ENCODE measurements at regions not wholly inside any gene's neighbourhood (a gene's known extent, or its start where the extent isn't known, plus 50 kb on each side); places are given as distances from the start of the nearest gene placed in this dataset.

- CTCF ChIA-PET = no interaction called here
- DNase-seq (ENCODE audit: low read depth, low spot score) (no peak), ATAC-seq (no peak)
- H3K27ac ChIP-seq (ENCODE audit: low read length) = no peak overlapping the region
- TF ChIP-seq TCF7L2 (IDR thresholded peaks at IDR 0.05; ENCODE audit: low read depth, low read length) = no peak
- no peak for TF ChIP-seq CTCF (IDR thresholded peaks at IDR 0.05)
- no peak for TF ChIP-seq SIN3A (IDR thresholded peaks at IDR 0.05; ENCODE audit: borderline replicate concordance, insufficient read depth, low read depth, low read length)
- no peak for TF ChIP-seq REST (IDR thresholded peaks at IDR 0.05; ENCODE audit: insufficient read depth in 1 of 2, low read depth in 2 of 2, low read length in 1 of 2)
- no TSS peak for BruUV-seq (replicated peaks)
- H3K36me3 ChIP-seq (ENCODE audit: control insufficient read depth, insufficient read depth, low read length) = no peaks in the 10 kb centered on the region
- no peaks in the 10 kb centered on the region for H3K9me3 ChIP-seq (ENCODE audit: control insufficient read depth, insufficient read depth, low read depth, low read length)
- no peaks in the 10 kb centered on the region for H3K27me3 ChIP-seq (ENCODE audit: control insufficient read depth, insufficient read depth, low read length)
- H3K4me3 ChIP-seq (ENCODE audit: low read depth in 2 of 2, low read length in 2 of 2) = no peak overlapping the region
- POLR2A ChIA-PET = no interaction called here
- in situ Hi-C loops (cut with HindIII; ENCODE audit: low pct_unique_long_range_greater_than_20kb, low sequenced_read_pairs) (no loop called here), intact Hi-C loops (cut with micrococcal nuclease; ENCODE audit: unreplicated experiment) (no loop called here)
- H3K4me1 ChIP-seq (ENCODE audit: control insufficient read depth, insufficient read depth, low read length) = no peaks in the 10 kb centered on the region
Observed at GRCh38 chr20:24805456-24806238, 143.4 kb upstream of the CST7 start.

GRCh38 chr20:24806705-24807676, 142.1 kb upstream of the CST7 start:
- ATAC-seq (no peak), DNase-seq (ENCODE audit: low read depth, low spot score) (no peak)
- Histone ChIP-seq H3K4me1 (ENCODE audit: control insufficient read depth, insufficient read depth, low read length) (no peaks in the 10 kb centered on the region), H3K9me3 (ENCODE audit: control insufficient read depth, insufficient read depth, low read depth, low read length) (no peaks in the 10 kb centered on the region), H3K36me3 (ENCODE audit: control insufficient read depth, insufficient read depth, low read length) (no peaks in the 10 kb centered on the region), H3K27me3 (ENCODE audit: control insufficient read depth, insufficient read depth, low read length) (no peaks in the 10 kb centered on the region), H3K4me3 (ENCODE audit: low read depth in 2 of 2, low read length in 2 of 2) (no peak overlapping the region), H3K27ac (ENCODE audit: low read length) (no peak overlapping the region)
- ChIA-PET POLR2A (no interaction called here), CTCF (no interaction called here)
- BruUV-seq (replicated peaks) = no TSS peak
- TF ChIP-seq POLR2AphosphoS5 (IDR thresholded peaks at IDR 0.05; ENCODE audit: low read depth, low read length) (no peak), SIN3A (IDR thresholded peaks at IDR 0.05; ENCODE audit: borderline replicate concordance, insufficient read depth, low read depth, low read length) (no peak), REST (IDR thresholded peaks at IDR 0.05; ENCODE audit: insufficient read depth in 1 of 2, low read depth in 2 of 2, low read length in 1 of 2) (no peak), TCF7L2 (IDR thresholded peaks at IDR 0.05; ENCODE audit: low read depth, low read length) (no peak), CTCF (IDR thresholded peaks at IDR 0.05) (no peak)
- intact Hi-C loops (cut with micrococcal nuclease; ENCODE audit: unreplicated experiment) = no loop called here
- in situ Hi-C loops (cut with HindIII; ENCODE audit: low pct_unique_long_range_greater_than_20kb, low sequenced_read_pairs) = no loop called here
